ENCODE measurements at regions not wholly inside any gene's neighbourhood (a gene's known extent, or its start where the extent isn't known, plus 50 kb on each side); places are given as distances from the start of the nearest gene placed in this dataset.

DNA sequence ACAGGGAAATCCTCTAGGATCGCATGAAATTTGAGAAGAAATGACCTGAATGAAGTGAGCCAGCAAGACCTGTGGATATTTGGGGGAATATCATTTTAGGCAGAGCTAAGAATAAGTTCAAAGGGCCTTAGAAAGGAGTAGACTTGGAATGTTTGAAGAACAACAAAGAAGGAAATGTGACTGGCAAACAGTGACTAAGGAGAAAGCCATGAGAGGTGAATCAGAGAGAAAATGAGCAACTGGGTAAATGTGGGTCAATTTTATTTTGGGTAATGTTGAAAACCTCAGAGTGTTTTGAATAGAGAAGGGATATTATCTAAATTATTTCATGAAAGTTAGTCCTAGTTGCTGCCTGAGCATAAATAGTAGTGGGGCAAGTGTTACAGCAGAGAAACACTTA, 672.8 kb downstream of the LMO4 start:
- Histone ChIP-seq H3K36me3 (ENCODE audit: control insufficient read depth in 1 of 2, insufficient read depth in 2 of 2, low read depth in 1 of 2, low read length in 2 of 2) (no peaks in the 10 kb centered on the region), H2AK5ac (ENCODE audit: low read length, severe bottlenecking) (no peak overlapping the region), H3K79me1 (replicated peaks; ENCODE audit: low read length, poor library complexity, severe bottlenecking) (no peaks in the 10 kb centered on the region), H3K4me1 (ENCODE audit: control insufficient read depth, insufficient read depth, low read depth, low read length) (no peaks in the 10 kb centered on the region), H2AFZ (ENCODE audit: low read depth, low read length) (no peak overlapping the region), H2BK120ac (ENCODE audit: low read depth, low read length) (no peak overlapping the region), H3K14ac (ENCODE audit: low read length in 2 of 2) (no peak overlapping the region), H3K27me3 (ENCODE audit: control insufficient read depth in 1 of 2, insufficient read depth in 1 of 2, low read length in 2 of 2) (no peaks in the 10 kb centered on the region), H2BK12ac (ENCODE audit: low read length in 2 of 2) (no peak overlapping the region), H3K23ac (ENCODE audit: low read length in 2 of 2) (no peak overlapping the region), H2BK15ac (ENCODE audit: low read depth, poor library complexity, severe bottlenecking) (no peak overlapping the region), H3K18ac (ENCODE audit: low read depth in 1 of 2, low read length in 2 of 2) (no peak overlapping the region), H3K9me3 (ENCODE audit: control insufficient read depth, low read length) (no peaks in the 10 kb centered on the region), H3K4me2 (ENCODE audit: low read length, poor library complexity, severe bottlenecking) (no peak overlapping the region), H3K9ac (ENCODE audit: low read length) (no peak overlapping the region), H4K91ac (ENCODE audit: low read length) (no peak overlapping the region), H3K4me3 (ENCODE audit: insufficient read depth in 1 of 2, low read depth in 1 of 2, low read length in 2 of 2) (no peak overlapping the region), H2BK5ac (ENCODE audit: low read depth, low read length, poor library complexity, severe bottlenecking) (no peak overlapping the region), H4K8ac (ENCODE audit: low read length) (no peak overlapping the region), H3K27ac (ENCODE audit: low read length, poor library complexity, severe bottlenecking) (no peak overlapping the region), H3K4ac (ENCODE audit: low read depth in 1 of 2, low read length in 2 of 2) (no peak overlapping the region)
- no peak for DNase-seq
- WGBS = 71% methylated on average over 1 of the region's 1 CpG

DNA sequence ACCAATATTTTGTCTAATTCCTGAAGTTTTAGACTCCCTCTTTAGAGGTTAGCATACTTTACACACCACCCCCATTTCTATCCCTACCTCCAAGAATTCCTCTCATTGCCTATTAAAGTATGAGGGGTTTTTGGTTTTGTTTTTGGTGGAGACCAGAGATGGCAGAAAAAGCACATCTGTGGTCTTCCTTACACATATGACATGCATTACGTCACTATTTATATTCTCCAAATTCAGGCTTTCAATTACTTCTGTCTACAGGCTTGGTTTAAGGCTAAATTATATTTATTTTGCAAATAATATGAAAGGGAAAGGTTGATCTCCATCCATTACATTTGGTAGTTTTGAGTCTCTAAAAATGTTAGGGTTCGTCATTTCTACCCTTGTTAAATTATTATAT, 674.6 kb downstream of the LMO4 start:
- no peaks in the 10 kb centered on the region for H3K4me1 ChIP-seq (ENCODE audit: control insufficient read depth, insufficient read depth, low read depth, low read length)
- no peak overlapping the region for H2BK15ac ChIP-seq (ENCODE audit: low read depth, poor library complexity, severe bottlenecking)
- no CpG with 5 or more reads among the region's 2 CpGs for WGBS

DNA sequence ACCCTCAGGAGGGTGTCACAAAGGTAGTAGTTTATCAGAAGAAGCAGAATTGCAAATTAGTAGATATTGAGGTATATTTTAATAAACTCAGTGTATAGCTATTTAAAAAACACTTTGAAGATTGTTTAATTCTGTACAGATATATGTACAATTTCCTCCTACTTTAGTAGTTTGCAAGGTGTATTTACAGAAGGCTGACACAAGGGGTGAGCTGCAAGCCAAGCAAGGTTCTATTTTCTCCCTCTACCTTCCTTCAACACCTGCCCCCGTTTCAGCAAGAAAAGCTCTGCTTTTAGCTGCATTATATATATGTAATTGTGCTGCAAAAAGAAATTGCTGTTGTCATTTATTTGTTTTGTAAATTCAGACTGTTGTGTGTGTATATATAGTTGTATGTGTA, 674.2 kb upstream of the PKN2 start:
- Histone ChIP-seq H4K91ac (ENCODE audit: low read length) (no peak overlapping the region), H3K4ac (ENCODE audit: low read depth in 1 of 2, low read length in 2 of 2) (no peak overlapping the region), H3K9me3 (ENCODE audit: control insufficient read depth, low read length) (no peaks in the 10 kb centered on the region), H3K27me3 (ENCODE audit: control insufficient read depth in 1 of 2, insufficient read depth in 1 of 2, low read length in 2 of 2) (no peaks in the 10 kb centered on the region), H2AK5ac (ENCODE audit: low read length, severe bottlenecking) (no peak overlapping the region), H3K27ac (ENCODE audit: low read length, poor library complexity, severe bottlenecking) (no peak overlapping the region), H3K23ac (ENCODE audit: low read length in 2 of 2) (no peak overlapping the region), H3K79me1 (replicated peaks; ENCODE audit: low read length, poor library complexity, severe bottlenecking) (no peaks in the 10 kb centered on the region), H4K8ac (ENCODE audit: low read length) (no peak overlapping the region), H2BK5ac (ENCODE audit: low read depth, low read length, poor library complexity, severe bottlenecking) (no peak overlapping the region), H2BK15ac (ENCODE audit: low read depth, poor library complexity, severe bottlenecking) (no peak overlapping the region), H3K4me2 (ENCODE audit: low read length, poor library complexity, severe bottlenecking) (no peak overlapping the region), H2BK12ac (ENCODE audit: low read length in 2 of 2) (no peak overlapping the region), H3K9ac (ENCODE audit: low read length) (no peak overlapping the region), H3K14ac (ENCODE audit: low read length in 2 of 2) (no peak overlapping the region), H3K4me3 (ENCODE audit: insufficient read depth in 1 of 2, low read depth in 1 of 2, low read length in 2 of 2) (no peak overlapping the region), H2BK120ac (ENCODE audit: low read depth, low read length) (no peak overlapping the region), H3K4me1 (ENCODE audit: control insufficient read depth, insufficient read depth, low read depth, low read length) (no peaks in the 10 kb centered on the region), H3K36me3 (ENCODE audit: control insufficient read depth in 1 of 2, insufficient read depth in 2 of 2, low read depth in 1 of 2, low read length in 2 of 2) (no peaks in the 10 kb centered on the region), H3K18ac (ENCODE audit: low read depth in 1 of 2, low read length in 2 of 2) (no peak overlapping the region), H2AFZ (ENCODE audit: low read depth, low read length) (no peak overlapping the region)
- no peak for DNase-seq
- WGBS = no CpG with 5 or more reads among the region's 1 CpG

More for the DNA sequence above, 674.6 kb downstream of the LMO4 start:
- H3K36me3 ChIP-seq (ENCODE audit: control insufficient read depth in 1 of 2, insufficient read depth in 2 of 2, low read depth in 1 of 2, low read length in 2 of 2) = no peaks in the 10 kb centered on the region
- no peak overlapping the region for H3K4me3 ChIP-seq (ENCODE audit: insufficient read depth in 1 of 2, low read depth in 1 of 2, low read length in 2 of 2)
- H3K9me3 ChIP-seq (ENCODE audit: control insufficient read depth, low read length) = no peaks in the 10 kb centered on the region
- H3K23ac ChIP-seq (ENCODE audit: low read length in 2 of 2) = no peak overlapping the region
- no peaks in the 10 kb centered on the region for H3K27me3 ChIP-seq (ENCODE audit: control insufficient read depth in 1 of 2, insufficient read depth in 1 of 2, low read length in 2 of 2)
- no peak overlapping the region for H4K8ac ChIP-seq (ENCODE audit: low read length)
- H2AK5ac ChIP-seq (ENCODE audit: low read length, severe bottlenecking) = no peak overlapping the region
- H2BK12ac ChIP-seq (ENCODE audit: low read length in 2 of 2) = no peak overlapping the region
- no peak overlapping the region for H3K9ac ChIP-seq (ENCODE audit: low read length)
- H3K27ac ChIP-seq (ENCODE audit: low read length, poor library complexity, severe bottlenecking) = no peak overlapping the region
- no peak overlapping the region for H3K14ac ChIP-seq (ENCODE audit: low read length in 2 of 2)
- no peak overlapping the region for H3K4me2 ChIP-seq (ENCODE audit: low read length, poor library complexity, severe bottlenecking)
- DNase-seq = no peak
- no peak overlapping the region for H3K18ac ChIP-seq (ENCODE audit: low read depth in 1 of 2, low read length in 2 of 2)
- H3K79me1 ChIP-seq (replicated peaks; ENCODE audit: low read length, poor library complexity, severe bottlenecking) = no peaks in the 10 kb centered on the region
- no peak overlapping the region for H4K91ac ChIP-seq (ENCODE audit: low read length)
- no peak overlapping the region for H2AFZ ChIP-seq (ENCODE audit: low read depth, low read length)
- H3K4ac ChIP-seq (ENCODE audit: low read depth in 1 of 2, low read length in 2 of 2) = no peak overlapping the region
- no peak overlapping the region for H2BK120ac ChIP-seq (ENCODE audit: low read depth, low read length)
- no peak overlapping the region for H2BK5ac ChIP-seq (ENCODE audit: low read depth, low read length, poor library complexity, severe bottlenecking)

DNA sequence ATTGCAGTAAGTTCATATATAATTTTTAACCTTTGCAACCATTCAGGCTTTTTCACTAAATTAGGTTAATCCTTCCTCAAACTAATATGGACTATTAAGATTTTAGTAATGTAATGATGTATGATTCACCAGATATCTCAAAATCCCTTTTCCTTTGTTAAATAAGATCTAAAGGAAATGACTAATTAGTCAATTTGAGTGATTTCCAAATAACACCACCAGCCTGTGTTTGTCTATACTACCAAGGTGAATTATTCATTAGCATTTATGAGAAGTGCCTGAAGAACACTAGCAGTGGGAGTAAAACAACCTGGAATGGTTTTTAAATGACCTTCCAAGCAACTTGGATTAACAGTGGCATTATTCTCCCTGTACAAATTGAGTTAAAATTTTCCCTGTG, 670.6 kb upstream of the PKN2 start:
- no peak overlapping the region for H4K8ac ChIP-seq (ENCODE audit: low read length)
- H2AFZ ChIP-seq (ENCODE audit: low read depth, low read length) = no peak overlapping the region
- H2BK12ac ChIP-seq (ENCODE audit: low read length in 2 of 2) = no peak overlapping the region
- no peaks in the 10 kb centered on the region for H3K36me3 ChIP-seq (ENCODE audit: control insufficient read depth in 1 of 2, insufficient read depth in 2 of 2, low read depth in 1 of 2, low read length in 2 of 2)
- no peak overlapping the region for H3K23ac ChIP-seq (ENCODE audit: low read length in 2 of 2)
- no peak overlapping the region for H4K91ac ChIP-seq (ENCODE audit: low read length)
- no peak overlapping the region for H2AK5ac ChIP-seq (ENCODE audit: low read length, severe bottlenecking)
- H3K4me2 ChIP-seq (ENCODE audit: low read length, poor library complexity, severe bottlenecking) = no peak overlapping the region
- H3K4ac ChIP-seq (ENCODE audit: low read depth in 1 of 2, low read length in 2 of 2) = no peak overlapping the region
- no peak for DNase-seq
- no peaks in the 10 kb centered on the region for H3K4me1 ChIP-seq (ENCODE audit: control insufficient read depth, insufficient read depth, low read depth, low read length)
- no peak overlapping the region for H3K9ac ChIP-seq (ENCODE audit: low read length)
- H3K4me3 ChIP-seq (ENCODE audit: insufficient read depth in 1 of 2, low read depth in 1 of 2, low read length in 2 of 2) = no peak overlapping the region
- H3K18ac ChIP-seq (ENCODE audit: low read depth in 1 of 2, low read length in 2 of 2) = no peak overlapping the region
- H2BK120ac ChIP-seq (ENCODE audit: low read depth, low read length) = no peak overlapping the region
- H3K9me3 ChIP-seq (ENCODE audit: control insufficient read depth, low read length) = no peaks in the 10 kb centered on the region
- H3K14ac ChIP-seq (ENCODE audit: low read length in 2 of 2) = no peak overlapping the region
- no peak overlapping the region for H3K27ac ChIP-seq (ENCODE audit: low read length, poor library complexity, severe bottlenecking)
- H2BK15ac ChIP-seq (ENCODE audit: low read depth, poor library complexity, severe bottlenecking) = no peak overlapping the region
- H3K27me3 ChIP-seq (ENCODE audit: control insufficient read depth in 1 of 2, insufficient read depth in 1 of 2, low read length in 2 of 2) = no peaks in the 10 kb centered on the region
- no peaks in the 10 kb centered on the region for H3K79me1 ChIP-seq (replicated peaks; ENCODE audit: low read length, poor library complexity, severe bottlenecking)
- no peak overlapping the region for H2BK5ac ChIP-seq (ENCODE audit: low read depth, low read length, poor library complexity, severe bottlenecking)
